GM12891 (cell line): ENCODE measurements at regions not wholly inside any gene's neighbourhood (a gene's known extent, or its start where the extent isn't known, plus 50 kb on each side); places are given as distances from the start of the nearest gene placed in this dataset.

ENCODE experiments used
- PAX5 ChIP-seq: IDR thresholded peaks from 2 replicates; pipeline ENCODE4 v1.6.1; 2011; ENCODE audit warnings: low read length, moderate library complexity, mild to moderate bottlenecking; ENCODE audit not compliant: insufficient read depth, severe bottlenecking
- POLR2A ChIP-seq: IDR thresholded peaks from 2 replicates; pipeline ENCODE4 v1.6.1; 2011; ENCODE audit warnings: low read depth, low read length, control low read depth
- POLR2AphosphoS5 ChIP-seq: IDR thresholded peaks from 2 replicates; pipeline ENCODE4 v1.6.1; 2011; ENCODE audit warnings: low read depth, low read length, control low read depth
- TAF1 ChIP-seq: IDR thresholded peaks from 2 replicates; pipeline ENCODE4 v1.6.1; 2011; ENCODE audit warnings: low read depth, low read length, control low read depth

DNA sequence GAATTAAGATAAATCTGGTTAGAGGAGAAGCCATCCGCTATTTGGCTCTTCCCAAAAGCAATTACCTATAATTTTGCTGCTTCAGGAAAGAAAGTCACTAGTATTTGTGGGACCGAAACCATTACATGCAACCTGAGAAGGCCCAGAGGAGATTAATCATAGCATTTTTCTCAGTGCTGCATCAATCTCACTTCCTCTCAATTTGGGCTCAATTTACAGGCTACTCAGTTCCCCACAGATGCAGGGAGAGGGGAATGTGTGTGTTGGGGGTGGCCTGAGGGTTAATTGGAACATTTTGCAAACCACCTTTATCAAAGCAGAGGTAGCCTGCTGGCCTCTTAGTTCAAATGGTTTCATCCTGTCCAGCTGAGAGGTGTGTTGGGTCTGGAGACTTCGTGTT is 394.7 kb upstream of the ASIC2 start:
- TF ChIP-seq POLR2A, result no peak
- no peak for TF ChIP-seq POLR2AphosphoS5
- TF ChIP-seq TAF1, result no peak
- TF ChIP-seq PAX5, result no peak
